SK-N-SH treated with all-trans-retinoic acid at 6 μM for 48 hours (cell line): ENCODE measurements at regions not wholly inside any gene's neighbourhood (a gene's known extent, or its start where the extent isn't known, plus 50 kb on each side); places are given as distances from the start of the nearest gene placed in this dataset.
A peak's percentile ranks its signal among the peaks of the same experiment; 100 is the strongest.

Experiments used
- ATAC-seq: fragments of 200-7000 bp; cut with Tn5 transposase; 3 replicates; pipeline ENCODE4 v1.9.1; 2020; ENCODE audit warnings: mild to moderate bottlenecking, moderate library complexity
- BACH2 ChIP-seq: fragments of 250-450 bp; sonication (Bioruptor Pico); IDR thresholded peaks from 2 replicates; pipeline ENCODE4 v1.9.0; 2021; ENCODE audit warnings: mild to moderate bottlenecking, borderline replicate concordance
- ESRRG ChIP-seq: fragments of 250-450 bp; sonication (Bioruptor Pico); IDR thresholded peaks from 2 replicates; pipeline ENCODE4 v1.6.1; 2021; ENCODE audit warnings: mild to moderate bottlenecking
- GLIS3 ChIP-seq: fragments of 250-450 bp; sonication (Bioruptor Pico); IDR thresholded peaks from 2 replicates; pipeline ENCODE4 v1.5.0; 2020; ENCODE audit warnings: mild to moderate bottlenecking, moderate library complexity
- ISL1 ChIP-seq: fragments of 250-450 bp; sonication (Bioruptor Pico); IDR thresholded peaks from 2 replicates; pipeline ENCODE4 v2.1.2; 2022; ENCODE audit warnings: mild to moderate bottlenecking, moderate library complexity
- OSR1 ChIP-seq: fragments of 250-450 bp; sonication (Bioruptor Pico); IDR thresholded peaks from 2 replicates; pipeline ENCODE4 v1.8.0; 2022; ENCODE audit warnings: moderate library complexity, mild to moderate bottlenecking, inconsistent platforms
- PPARA ChIP-seq: fragments of 250-450 bp; sonication (Bioruptor Pico); IDR thresholded peaks from 2 replicates; pipeline ENCODE4 v1.5.0; 2020; ENCODE audit warnings: mild to moderate bottlenecking, borderline replicate concordance
- RARB ChIP-seq: fragments of 250-450 bp; sonication (Bioruptor Pico); IDR thresholded peaks from 2 replicates; pipeline ENCODE4 v1.8.0; 2021; ENCODE audit warnings: mild to moderate bottlenecking, moderate library complexity
- SNAI2 ChIP-seq: fragments of 250-450 bp; sonication (Bioruptor Pico); IDR thresholded peaks from 2 replicates; pipeline ENCODE4 v1.5.0; 2020; ENCODE audit warnings: mild to moderate bottlenecking, moderate library complexity
- TCF4 ChIP-seq: fragments of 250-450 bp; sonication (Bioruptor Pico); IDR thresholded peaks from 2 replicates; pipeline ENCODE4 v1.8.0; 2021; ENCODE audit warnings: mild to moderate bottlenecking, moderate library complexity, borderline replicate concordance
- TOX ChIP-seq: fragments of 250-450 bp; sonication (Bioruptor Pico); IDR thresholded peaks from 2 replicates; pipeline ENCODE4 v1.8.0; 2021; ENCODE audit warnings: mild to moderate bottlenecking, moderate library complexity, borderline replicate concordance
- ZC3H10 ChIP-seq: fragments of 250-450 bp; sonication (Bioruptor Pico); IDR thresholded peaks from 2 replicates; pipeline ENCODE4 v1.5.1; 2021; ENCODE audit warnings: mild to moderate bottlenecking, moderate library complexity
- ZFP3 ChIP-seq: fragments of 250-450 bp; sonication (Bioruptor Pico); IDR thresholded peaks from 2 replicates; pipeline ENCODE4 v1.5.0; 2020; ENCODE audit warnings: mild to moderate bottlenecking, moderate library complexity
- ZFP30 ChIP-seq: fragments of 450-650 bp; formaldehyde crosslinking; IDR thresholded peaks from 2 replicates; pipeline ENCODE4 v1.5.0; 2022; ENCODE audit warnings: mild to moderate bottlenecking, moderate library complexity
- ZNF565 ChIP-seq: fragments of 450-650 bp; formaldehyde crosslinking; conservative IDR thresholded peaks from 2 replicates; pipeline ENCODE4 v1.5.0; 2020; ENCODE audit warnings: low read depth, mild to moderate bottlenecking, moderate library complexity
- ZNF70 ChIP-seq: fragments of 450-650 bp; formaldehyde crosslinking; IDR thresholded peaks from 2 replicates; pipeline ENCODE4 v1.5.0; 2020; ENCODE audit warnings: mild to moderate bottlenecking, moderate library complexity
- ZNF8 ChIP-seq: fragments of 450-650 bp; formaldehyde crosslinking; IDR thresholded peaks from 2 replicates; pipeline ENCODE4 v1.5.0; 2020; ENCODE audit warnings: mild to moderate bottlenecking, moderate library complexity
- TF ChIP-seq, protein P1 (sequence below): fragments of 250-450 bp; sonication (Bioruptor Pico); IDR thresholded peaks from 2 replicates; pipeline ENCODE4 v1.8.0; 2021; ENCODE audit warnings: low read depth, mild to moderate bottlenecking, moderate library complexity, borderline replicate concordance
- TF ChIP-seq, protein P2 (sequence below): fragments of 250-450 bp; sonication (Bioruptor Pico); IDR thresholded peaks from 2 replicates; pipeline ENCODE4 v1.5.1; 2020; ENCODE audit warnings: low read depth, mild to moderate bottlenecking, moderate library complexity
- TF ChIP-seq, protein P3 (sequence below): fragments of 250-450 bp; sonication (Bioruptor Pico); IDR thresholded peaks from 2 replicates; pipeline ENCODE4 v1.8.0; 2020; ENCODE audit warnings: mild to moderate bottlenecking, moderate library complexity, borderline replicate concordance
- TF ChIP-seq, protein P4 (sequence below): fragments of 250-450 bp; sonication (Bioruptor Pico); IDR thresholded peaks from 2 replicates; pipeline ENCODE4 v1.5.0; 2020; ENCODE audit warnings: mild to moderate bottlenecking, moderate library complexity

DNA sequence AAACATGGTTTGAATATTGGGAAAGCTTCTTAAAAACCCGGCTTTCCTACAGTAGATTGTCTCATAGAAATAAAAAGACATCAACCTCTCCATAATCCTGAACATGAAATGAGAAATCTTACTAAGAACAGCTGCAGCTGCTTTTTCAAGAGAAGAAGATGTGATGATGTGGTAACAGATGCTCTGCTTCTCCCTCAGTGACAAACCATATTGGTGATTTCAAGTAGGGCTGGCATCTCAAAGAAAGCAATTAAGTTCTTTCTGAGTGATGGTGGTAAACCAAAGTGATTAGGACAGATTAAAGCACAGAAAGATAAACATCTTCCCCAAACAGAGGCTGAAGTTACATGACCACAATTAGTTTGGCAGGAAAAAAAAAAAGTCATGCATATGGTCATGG is 1477.7 kb downstream of the RAPGEF2 start:
- ATAC-seq, result no peak
- no peak for TF ChIP-seq ZNF70 (CRISPR knock-in tag)
- TF ChIP-seq BACH2 (CRISPR knock-in tag), result no peak
- TF ChIP-seq GLIS3, result no peak
- no peak for TF ChIP-seq ZNF565
- TF ChIP-seq RARB, result no peak
- no peak for TF ChIP-seq TOX (CRISPR knock-in tag)
- TF ChIP-seq, protein P1, sequence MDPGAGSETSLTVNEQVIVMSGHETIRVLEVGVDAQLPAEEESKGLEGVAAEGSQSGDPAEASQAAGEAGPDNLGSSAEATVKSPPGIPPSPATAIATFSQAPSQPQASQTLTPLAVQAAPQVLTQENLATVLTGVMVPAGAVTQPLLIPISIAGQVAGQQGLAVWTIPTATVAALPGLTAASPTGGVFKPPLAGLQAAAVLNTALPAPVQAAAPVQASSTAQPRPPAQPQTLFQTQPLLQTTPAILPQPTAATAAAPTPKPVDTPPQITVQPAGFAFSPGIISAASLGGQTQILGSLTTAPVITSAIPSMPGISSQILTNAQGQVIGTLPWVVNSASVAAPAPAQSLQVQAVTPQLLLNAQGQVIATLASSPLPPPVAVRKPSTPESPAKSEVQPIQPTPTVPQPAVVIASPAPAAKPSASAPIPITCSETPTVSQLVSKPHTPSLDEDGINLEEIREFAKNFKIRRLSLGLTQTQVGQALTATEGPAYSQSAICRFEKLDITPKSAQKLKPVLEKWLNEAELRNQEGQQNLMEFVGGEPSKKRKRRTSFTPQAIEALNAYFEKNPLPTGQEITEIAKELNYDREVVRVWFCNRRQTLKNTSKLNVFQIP (CRISPR knock-in tag), result no peak
- no peak for TF ChIP-seq ZFP3 (CRISPR knock-in tag)
- TF ChIP-seq PPARA (CRISPR knock-in tag), result no peak
- no peak for TF ChIP-seq ZFP30 (CRISPR knock-in tag)
- no peak for TF ChIP-seq TCF4 (CRISPR knock-in tag)
- TF ChIP-seq, protein P2, sequence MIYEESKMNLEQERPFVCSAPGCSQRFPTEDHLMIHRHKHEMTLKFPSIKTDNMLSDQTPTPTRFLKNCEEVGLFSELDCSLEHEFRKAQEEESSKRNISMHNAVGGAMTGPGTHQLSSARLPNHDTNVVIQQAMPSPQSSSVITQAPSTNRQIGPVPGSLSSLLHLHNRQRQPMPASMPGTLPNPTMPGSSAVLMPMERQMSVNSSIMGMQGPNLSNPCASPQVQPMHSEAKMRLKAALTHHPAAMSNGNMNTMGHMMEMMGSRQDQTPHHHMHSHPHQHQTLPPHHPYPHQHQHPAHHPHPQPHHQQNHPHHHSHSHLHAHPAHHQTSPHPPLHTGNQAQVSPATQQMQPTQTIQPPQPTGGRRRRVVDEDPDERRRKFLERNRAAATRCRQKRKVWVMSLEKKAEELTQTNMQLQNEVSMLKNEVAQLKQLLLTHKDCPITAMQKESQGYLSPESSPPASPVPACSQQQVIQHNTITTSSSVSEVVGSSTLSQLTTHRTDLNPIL (CRISPR knock-in tag), result no peak
- TF ChIP-seq ESRRG, result no peak
- TF ChIP-seq ZC3H10 (CRISPR knock-in tag), result no peak
- no peak for TF ChIP-seq SNAI2 (CRISPR knock-in tag)
- TF ChIP-seq, protein P3, sequence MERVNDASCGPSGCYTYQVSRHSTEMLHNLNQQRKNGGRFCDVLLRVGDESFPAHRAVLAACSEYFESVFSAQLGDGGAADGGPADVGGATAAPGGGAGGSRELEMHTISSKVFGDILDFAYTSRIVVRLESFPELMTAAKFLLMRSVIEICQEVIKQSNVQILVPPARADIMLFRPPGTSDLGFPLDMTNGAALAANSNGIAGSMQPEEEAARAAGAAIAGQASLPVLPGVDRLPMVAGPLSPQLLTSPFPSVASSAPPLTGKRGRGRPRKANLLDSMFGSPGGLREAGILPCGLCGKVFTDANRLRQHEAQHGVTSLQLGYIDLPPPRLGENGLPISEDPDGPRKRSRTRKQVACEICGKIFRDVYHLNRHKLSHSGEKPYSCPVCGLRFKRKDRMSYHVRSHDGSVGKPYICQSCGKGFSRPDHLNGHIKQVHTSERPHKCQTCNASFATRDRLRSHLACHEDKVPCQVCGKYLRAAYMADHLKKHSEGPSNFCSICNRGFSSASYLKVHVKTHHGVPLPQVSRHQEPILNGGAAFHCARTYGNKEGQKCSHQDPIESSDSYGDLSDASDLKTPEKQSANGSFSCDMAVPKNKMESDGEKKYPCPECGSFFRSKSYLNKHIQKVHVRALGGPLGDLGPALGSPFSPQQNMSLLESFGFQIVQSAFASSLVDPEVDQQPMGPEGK (CRISPR knock-in tag), result no peak
- TF ChIP-seq OSR1 (CRISPR knock-in tag), result no peak
- TF ChIP-seq, protein P4, sequence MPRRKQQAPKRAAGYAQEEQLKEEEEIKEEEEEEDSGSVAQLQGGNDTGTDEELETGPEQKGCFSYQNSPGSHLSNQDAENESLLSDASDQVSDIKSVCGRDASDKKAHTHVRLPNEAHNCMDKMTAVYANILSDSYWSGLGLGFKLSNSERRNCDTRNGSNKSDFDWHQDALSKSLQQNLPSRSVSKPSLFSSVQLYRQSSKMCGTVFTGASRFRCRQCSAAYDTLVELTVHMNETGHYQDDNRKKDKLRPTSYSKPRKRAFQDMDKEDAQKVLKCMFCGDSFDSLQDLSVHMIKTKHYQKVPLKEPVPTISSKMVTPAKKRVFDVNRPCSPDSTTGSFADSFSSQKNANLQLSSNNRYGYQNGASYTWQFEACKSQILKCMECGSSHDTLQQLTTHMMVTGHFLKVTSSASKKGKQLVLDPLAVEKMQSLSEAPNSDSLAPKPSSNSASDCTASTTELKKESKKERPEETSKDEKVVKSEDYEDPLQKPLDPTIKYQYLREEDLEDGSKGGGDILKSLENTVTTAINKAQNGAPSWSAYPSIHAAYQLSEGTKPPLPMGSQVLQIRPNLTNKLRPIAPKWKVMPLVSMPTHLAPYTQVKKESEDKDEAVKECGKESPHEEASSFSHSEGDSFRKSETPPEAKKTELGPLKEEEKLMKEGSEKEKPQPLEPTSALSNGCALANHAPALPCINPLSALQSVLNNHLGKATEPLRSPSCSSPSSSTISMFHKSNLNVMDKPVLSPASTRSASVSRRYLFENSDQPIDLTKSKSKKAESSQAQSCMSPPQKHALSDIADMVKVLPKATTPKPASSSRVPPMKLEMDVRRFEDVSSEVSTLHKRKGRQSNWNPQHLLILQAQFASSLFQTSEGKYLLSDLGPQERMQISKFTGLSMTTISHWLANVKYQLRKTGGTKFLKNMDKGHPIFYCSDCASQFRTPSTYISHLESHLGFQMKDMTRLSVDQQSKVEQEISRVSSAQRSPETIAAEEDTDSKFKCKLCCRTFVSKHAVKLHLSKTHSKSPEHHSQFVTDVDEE (CRISPR knock-in tag), result no peak

DNA sequence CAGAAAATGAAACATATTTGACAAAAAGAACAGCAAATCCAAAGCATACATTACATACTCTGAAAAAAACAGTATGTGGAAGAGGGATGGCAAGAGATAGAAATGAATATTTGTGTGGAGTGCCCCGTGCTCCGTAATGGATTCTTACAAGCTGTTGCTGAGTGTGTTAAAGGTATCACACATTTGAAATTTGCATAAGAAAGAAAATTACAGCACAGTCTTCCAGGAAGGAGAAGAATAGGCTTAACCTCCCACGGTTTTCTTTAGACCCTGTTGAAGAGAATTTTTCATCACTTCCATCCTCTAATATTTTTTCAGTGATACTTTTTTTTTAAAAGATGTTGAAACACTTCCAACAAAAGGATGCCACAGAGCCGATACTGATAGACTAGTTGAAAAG is 1489.4 kb downstream of the RAPGEF2 start:
- no peak for ATAC-seq
- TF ChIP-seq BACH2 (CRISPR knock-in tag) (no peak), ZC3H10 (CRISPR knock-in tag) (no peak)
- TF ChIP-seq, protein P3 (CRISPR knock-in tag), result no peak
- TF ChIP-seq, protein P1 (CRISPR knock-in tag), result no peak

DNA sequence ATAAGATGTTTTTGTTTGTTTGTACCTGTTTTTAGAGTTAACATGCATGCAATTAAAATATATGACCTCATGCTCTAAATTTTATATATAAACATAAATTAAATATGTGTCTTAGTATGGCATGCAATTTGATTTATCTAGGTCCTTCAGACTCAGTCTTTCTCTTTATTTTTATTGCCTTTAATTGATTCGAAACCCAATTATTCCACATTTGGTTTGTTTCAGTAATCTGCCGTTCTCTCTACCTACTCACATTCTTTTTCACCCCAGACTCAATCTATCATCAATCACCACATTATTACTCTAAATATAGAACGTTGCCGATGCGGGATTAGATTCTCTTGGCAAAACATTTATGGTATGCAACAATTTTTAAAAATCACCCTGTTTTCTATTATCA is 1492.8 kb downstream of the RAPGEF2 start:
- TF ChIP-seq ZFP30 (CRISPR knock-in tag) (no peak), ISL1 (peak; percentile 92), ZNF70 (CRISPR knock-in tag) (no peak), ZNF8 (CRISPR knock-in tag) (no peak)
- TF ChIP-seq, protein P4 (CRISPR knock-in tag), result peak; percentile 59
- ATAC-seq, result no peak
